IMR-90 (cell line): ENCODE measurements at regions not wholly inside any gene's neighbourhood (a gene's known extent, or its start where the extent isn't known, plus 50 kb on each side); places are given as distances from the start of the nearest gene placed in this dataset.

ENCODE experiments used
- ATAC-seq: fragments of 200-7000 bp; cut with Tn5 transposase; 2 replicates; pipeline ENCODE4 v1.9.1; 2020; ENCODE audit warnings: low read depth, mild to moderate bottlenecking, moderate library complexity
- BruUV-seq: library from RNA; stranded (reverse); fragments of 400-500 nt; replicated peaks from 2 replicates; lab custom pipeline; 2021; lab: Mats Ljungman, UMichigan
- CTCF ChIA-PET: fragments of 300-600 bp; formaldehyde crosslinking; extraction: SDS; loops from one replicate; lab custom pipeline; 2021; ENCODE audit warnings: antibody characterized with exemption; lab: Yijun Ruan, JAX
- POLR2A ChIA-PET: fragments of 300-600 bp; sonication (Branson Sonifier 250); formaldehyde crosslinking; loops from one replicate; lab custom pipeline; 2022; ENCODE audit warnings: antibody characterized with exemption; ENCODE audit not compliant: unreplicated experiment; lab: Charles Lee
- DNase-seq: peaks from one replicate; pipeline ENCODE4 v3.0.0; 2013
- H2AFZ ChIP-seq: replicated peaks from 2 replicates; pipeline ENCODE3; 2013; ENCODE audit warnings: low read length, mild to moderate bottlenecking; ENCODE audit not compliant: poor library complexity
- H2AK5ac ChIP-seq: 2 replicates; pipeline ENCODE4 v1.6.1; 2013; ENCODE audit warnings: low read depth, low read length, inconsistent platforms
- H2AK9ac ChIP-seq: replicated peaks from 2 replicates; pipeline ENCODE3; 2013; ENCODE audit warnings: mild to moderate bottlenecking, low read depth, low read length, moderate library complexity; ENCODE audit not compliant: poor library complexity
- H2BK120ac ChIP-seq: 2 replicates; pipeline ENCODE4 v1.6.1; 2013; ENCODE audit warnings: low read depth, low read length, inconsistent platforms
- H2BK15ac ChIP-seq: 3 replicates; pipeline ENCODE4 v1.6.1; 2013; ENCODE audit warnings: low read depth, low read length, inconsistent platforms
- H2BK20ac ChIP-seq: 2 replicates; pipeline ENCODE4 v1.6.1; 2013; ENCODE audit warnings: low read depth, mild to moderate bottlenecking, inconsistent platforms, low read length, moderate library complexity
- H2BK5ac ChIP-seq: 2 replicates; pipeline ENCODE4 v1.6.1; 2013; ENCODE audit warnings: mild to moderate bottlenecking, low read depth, low read length, inconsistent platforms; ENCODE audit not compliant: poor library complexity, severe bottlenecking
- H3K14ac ChIP-seq: replicated peaks from 2 replicates; pipeline ENCODE4 v1.6.1; 2013; ENCODE audit warnings: low read depth, low read length, inconsistent platforms
- H3K18ac ChIP-seq: 2 replicates; pipeline ENCODE4 v1.6.1; 2013; ENCODE audit warnings: low read depth, low read length, control low read depth
- H3K23ac ChIP-seq: 2 replicates; pipeline ENCODE4 v1.6.1; 2013; ENCODE audit warnings: low read depth, low read length, inconsistent platforms
- H3K27ac ChIP-seq: 2 replicates; pipeline ENCODE4 v1.5.1; 2013; ENCODE audit warnings: mild to moderate bottlenecking, control low read depth, low read length; ENCODE audit not compliant: insufficient read depth
- H3K27me3 ChIP-seq: 2 replicates; pipeline ENCODE4 v1.6.1; 2013; ENCODE audit warnings: low read length; ENCODE audit not compliant: control insufficient read depth, insufficient read depth
- H3K36me3 ChIP-seq: 2 replicates; pipeline ENCODE4 v1.6.1; 2013; ENCODE audit warnings: low read length, mixed read lengths; ENCODE audit not compliant: control insufficient read depth, insufficient read depth
- H3K4ac ChIP-seq: 2 replicates; pipeline ENCODE4 v1.6.1; 2013; ENCODE audit warnings: low read depth, low read length, inconsistent platforms
- H3K4me1 ChIP-seq: 2 replicates; pipeline ENCODE4 v1.6.1; 2013; ENCODE audit warnings: low read length, mixed read lengths; ENCODE audit not compliant: control insufficient read depth, insufficient read depth
- H3K4me2 ChIP-seq: 2 replicates; pipeline ENCODE4 v1.6.1; 2013; ENCODE audit warnings: low read depth, mild to moderate bottlenecking, control low read depth, low read length, moderate library complexity
- H3K4me3 ChIP-seq: 2 replicates; pipeline ENCODE4 v1.5.1; 2013; ENCODE audit warnings: low read depth, mild to moderate bottlenecking, control low read depth, low read length, moderate library complexity; ENCODE audit not compliant: insufficient read depth
- H3K56ac ChIP-seq: 2 replicates; pipeline ENCODE4 v1.6.1; 2013; ENCODE audit warnings: low read length, inconsistent platforms; ENCODE audit not compliant: insufficient read depth; ENCODE audit errors: extremely low read depth
- H3K79me1 ChIP-seq, 2 experiments: 2 replicates each; pipeline ENCODE4 v1.6.1; 2013; ENCODE audit warnings: low read length in 2 of 2, inconsistent platforms in 1 of 2, low read depth in 1 of 2
- H3K9ac ChIP-seq: 2 replicates; pipeline ENCODE4 v1.6.1; 2013; ENCODE audit warnings: low read depth, low read length, control low read depth
- H3K9me1 ChIP-seq: 2 replicates; pipeline ENCODE4 v1.6.1; 2013; ENCODE audit warnings: low read length, inconsistent platforms; ENCODE audit not compliant: insufficient read depth
- H3K9me3 ChIP-seq: 2 replicates; pipeline ENCODE4 v1.6.1; 2013; ENCODE audit warnings: low read length; ENCODE audit not compliant: control insufficient read depth, insufficient read depth
- H4K20me1 ChIP-seq: 2 replicates; pipeline ENCODE4 v1.6.1; 2013; ENCODE audit warnings: low read length, inconsistent platforms; ENCODE audit not compliant: insufficient read depth
- H4K5ac ChIP-seq: 2 replicates; pipeline ENCODE4 v1.6.1; 2013; ENCODE audit warnings: mild to moderate bottlenecking, low read depth, low read length, control low read depth
- H4K8ac ChIP-seq, 2 experiments: 2 replicates each; pipeline ENCODE4 v1.6.1; 2013; ENCODE audit warnings: low read depth in 2 of 2, low read length in 2 of 2, control low read depth in 1 of 2, inconsistent platforms in 1 of 2
- H4K91ac ChIP-seq: 2 replicates; pipeline ENCODE4 v1.6.1; 2013; ENCODE audit warnings: low read depth, low read length, inconsistent platforms; ENCODE audit not compliant: insufficient read depth
- CEBPB ChIP-seq: IDR thresholded peaks from 2 replicates; pipeline ENCODE4 v1.6.1; 2012; ENCODE audit warnings: low read depth, low read length, improper control_type of control experiment
- CHD1 ChIP-seq: IDR thresholded peaks from 2 replicates; pipeline ENCODE4 v1.6.1; 2012; ENCODE audit warnings: low read depth, low read length, improper control_type of control experiment
- CTCF ChIP-seq: conservative IDR thresholded peaks from 2 replicates; pipeline ENCODE4 v1.5.1; 2012; ENCODE audit warnings: mild to moderate bottlenecking, low read depth, low read length, improper control_type of control experiment
- ELK1 ChIP-seq: fragments of 150-350 bp; IDR thresholded peaks from 2 replicates; pipeline ENCODE4 v1.6.1; 2016; ENCODE audit warnings: low read depth, mild to moderate bottlenecking, low read length, moderate library complexity, borderline replicate concordance
- FOS ChIP-seq: fragments of 150-350 bp; IDR thresholded peaks from 2 replicates; pipeline ENCODE4 v1.6.1; 2016; ENCODE audit warnings: low read depth, low read length
- MAFK ChIP-seq: IDR thresholded peaks from 2 replicates; pipeline ENCODE4 v1.6.1; 2012; ENCODE audit warnings: low read depth, low read length, improper control_type of control experiment
- MXI1 ChIP-seq: IDR thresholded peaks from 2 replicates; pipeline ENCODE4 v1.6.1; 2012; ENCODE audit warnings: low read depth, mild to moderate bottlenecking, low read length, moderate library complexity, borderline replicate concordance
- NFE2L2 ChIP-seq: fragments of 150-350 bp; IDR thresholded peaks from 2 replicates; pipeline ENCODE4 v1.6.1; 2016; ENCODE audit warnings: low read depth, mild to moderate bottlenecking, low read length
- POLR2A ChIP-seq: IDR thresholded peaks from 2 replicates; pipeline ENCODE4 v1.6.1; 2012; ENCODE audit warnings: mild to moderate bottlenecking, low read depth, low read length
- RCOR1 ChIP-seq: IDR thresholded peaks from 2 replicates; pipeline ENCODE4 v1.6.1; 2012; ENCODE audit warnings: mild to moderate bottlenecking, low read length, improper control_type of control experiment; ENCODE audit not compliant: insufficient replicate concordance
- RFX5 ChIP-seq: IDR thresholded peaks from 2 replicates; pipeline ENCODE4 v1.8.0; 2012; ENCODE audit warnings: low read depth, mild to moderate bottlenecking, low read length, moderate library complexity
- SMC3 ChIP-seq: fragments of 150-350 bp; IDR thresholded peaks from 2 replicates; pipeline ENCODE4 v1.6.1; 2016; ENCODE audit warnings: low read depth, mild to moderate bottlenecking, antibody characterized with exemption, low read length, moderate library complexity
- USF2 ChIP-seq: fragments of 150-350 bp; IDR thresholded peaks from 2 replicates; pipeline ENCODE4 v1.6.1; 2017; ENCODE audit warnings: mild to moderate bottlenecking, antibody characterized with exemption, low read length, low read depth
- WGBS, 2 experiments: methylation state at CpG; one replicate each; pipeline versions ENCODE4 v1.1.5 to v1.1.7; 2013; ENCODE audit warnings: missing lambda C conversion rate in 2 of 2; ENCODE audit not compliant: insufficient read length in 1 of 2; ENCODE audit errors: extremely low coverage in 2 of 2; 5-methylcytosine and 5-hydroxymethylcytosine counted together
- dilution Hi-C: fragments of 300-500 bp; cut with HindIII; formaldehyde crosslinking; loops from one replicate; pipeline ENCODE4 v1.14.3; 2018; ENCODE audit warnings: low sequenced_read_pairs; ENCODE audit not compliant: unreplicated experiment
- in situ Hi-C: fragments of 300-500 bp; cut with MboI; formaldehyde crosslinking; loops from 3 replicates; pipeline ENCODE4 v1.14.3; 2019; ENCODE audit warnings: low sequenced_read_pairs, inconsistent platforms, mixed read lengths
- intact Hi-C: fragments of 100-400 bp; cut with micrococcal nuclease; formaldehyde crosslinking; loops from 2 replicates; pipeline ENCODE4 v1.10.0; 2022

GRCh38 chr5:67612961-67613360 lies 416.4 kb upstream of the CD180 start:
- intact Hi-C loops = no loop called here

More at GRCh38 chr5:67612961-67613360, 416.4 kb upstream of the CD180 start:
- ATAC-seq = no peak
- Histone ChIP-seq H3K9me3 (no peaks in the 10 kb centered on the region), H2AFZ (no peak overlapping the region), H3K4me1 (no peaks in the 10 kb centered on the region), H3K9me1 (no peaks in the 10 kb centered on the region), H4K5ac (no peak overlapping the region), H2AK5ac (no peak overlapping the region), H2BK20ac (no peak overlapping the region), H3K27ac (no peak overlapping the region), H3K27me3 (no peaks in the 10 kb centered on the region), H2BK120ac (no peak overlapping the region), H4K8ac (no peak overlapping the region), H3K79me1 (no peaks in the 10 kb centered on the region), H4K91ac (no peak overlapping the region), H3K4me3 (no peak overlapping the region), H4K20me1 (no peaks in the 10 kb centered on the region), H3K23ac (no peak overlapping the region), H3K18ac (no peak overlapping the region), H3K14ac (no peak overlapping the region), H2AK9ac (no peak overlapping the region), H2BK5ac (no peak overlapping the region), H3K4ac (no peak overlapping the region), H3K56ac (no peak overlapping the region), H3K9ac (no peak overlapping the region), H2BK15ac (no peak overlapping the region), H3K36me3 (no peaks in the 10 kb centered on the region), H3K4me2 (no peak overlapping the region)
- no CpG with 5 or more reads among the region's 4 CpGs for WGBS, 2 experiments
- BruUV-seq = no TSS peak
- POLR2A ChIA-PET = no interaction called here
- TF ChIP-seq FOS (no peak), RFX5 (no peak), RCOR1 (no peak), USF2 (no peak), CTCF (no peak), MXI1 (no peak), NFE2L2 (no peak), POLR2A (no peak), CEBPB (no peak), MAFK (no peak), ELK1 (no peak), SMC3 (no peak), CHD1 (no peak)
- dilution Hi-C loops = no loop called here
- CTCF ChIA-PET = no interaction called here
- no peak for DNase-seq
- in situ Hi-C loops = no loop called here
